DMS53 treated with DMSO at 0.1 percent for 48 hours (cell line): ENCODE measurements at regions not wholly inside any gene's neighbourhood (a gene's known extent, or its start where the extent isn't known, plus 50 kb on each side); places are given as distances from the start of the nearest gene placed in this dataset.

Experiments
- DNase-seq: peaks from one replicate; lab custom pipeline; 2025; ENCODE audit not compliant: unreplicated experiment; lab: John Stamatoyannopoulos, UW

- DNase-seq, result no peak
These were observed 556.3 kb upstream of the TBL1XR1 start for GRCh38 chr3:177753451-177754155.

GRCh38 chr3:177754508-177754921, 557.2 kb upstream of the TBL1XR1 start:
- DNase-seq, result no peak

- no peak for DNase-seq
These were observed 560.8 kb upstream of the TBL1XR1 start for GRCh38 chr3:177758126-177758525.

- DNase-seq, result no peak
These were observed 563.5 kb upstream of the TBL1XR1 start for GRCh38 chr3:177760803-177761202.

GRCh38 chr3:177764377-177764912, 567.2 kb upstream of the TBL1XR1 start:
- DNase-seq, result no peak

- no peak for DNase-seq
These were observed 567.7 kb upstream of the TBL1XR1 start for GRCh38 chr3:177764933-177765332.

- DNase-seq, result no peak
These were observed 573.3 kb upstream of the TBL1XR1 start for GRCh38 chr3:177770383-177771230.

GRCh38 chr3:177771780-177772179, 574.5 kb upstream of the TBL1XR1 start:
- DNase-seq, result no peak

- DNase-seq, result peak; percentile 17
These were observed 575.8 kb upstream of the TBL1XR1 start for GRCh38 chr3:177772908-177773557.

- DNase-seq, result no peak
These were observed 576.4 kb upstream of the TBL1XR1 start for GRCh38 chr3:177773717-177774116.

- no peak for DNase-seq
These were observed 579.4 kb upstream of the TBL1XR1 start for GRCh38 chr3:177776661-177777101.

GRCh38 chr3:177777699-177778098, 580.4 kb upstream of the TBL1XR1 start:
- DNase-seq, result peak; percentile 40

GRCh38 chr3:177778633-177779032, 581.4 kb upstream of the TBL1XR1 start:
- DNase-seq, result no peak

- no peak for DNase-seq
These were observed 584.4 kb upstream of the TBL1XR1 start for GRCh38 chr3:177781686-177782161.

GRCh38 chr3:177783338-177783737, 586.1 kb upstream of the TBL1XR1 start:
- DNase-seq, result no peak

- no peak for DNase-seq
These were observed 586.5 kb upstream of the TBL1XR1 start for GRCh38 chr3:177783767-177784166.

GRCh38 chr3:177787279-177788041, 590.2 kb upstream of the TBL1XR1 start:
- DNase-seq, result no peak

- DNase-seq, result no peak
These were observed 592.2 kb upstream of the TBL1XR1 start for GRCh38 chr3:177789500-177789899.

GRCh38 chr3:177792311-177793030, 595.2 kb upstream of the TBL1XR1 start:
- DNase-seq, result no peak

GRCh38 chr3:177793451-177793850, 596.2 kb upstream of the TBL1XR1 start:
- DNase-seq, result no peak
